Panc1 (cell line): ENCODE measurements at regions not wholly inside any gene's neighbourhood (a gene's known extent, or its start where the extent isn't known, plus 50 kb on each side); places are given as distances from the start of the nearest gene placed in this dataset.

Experiments
- ATAC-seq: fragments of 200-7000 bp; cut with Tn5 transposase; 2 replicates; pipeline ENCODE4 v1.9.1; 2020; ENCODE audit warnings: mild to moderate bottlenecking, moderate library complexity
- BruUV-seq: library from RNA; stranded (reverse); fragments of 400-500 nt; replicated peaks from 2 replicates; lab custom pipeline; 2021; lab: Mats Ljungman, UMichigan
- CTCF ChIA-PET: fragments of 300-600 bp; sonication (Branson Sonifier 250); formaldehyde crosslinking; loops from one replicate; lab custom pipeline; 2022; ENCODE audit warnings: antibody characterized with exemption; lab: Charles Lee
- POLR2A ChIA-PET: fragments of 300-600 bp; sonication (Branson Sonifier 250); formaldehyde crosslinking; loops from one replicate; lab custom pipeline; 2022; ENCODE audit warnings: antibody characterized with exemption; lab: Charles Lee
- DNase-seq: peaks from one replicate; pipeline ENCODE4 v3.0.0-alpha.2; 2010; ENCODE audit warnings: low read depth, low spot score
- H3K27ac ChIP-seq: 2 replicates; pipeline ENCODE4 v1.5.1; 2011; ENCODE audit warnings: mild to moderate bottlenecking, low read length, inconsistent platforms
- H3K27me3 ChIP-seq: fragments of 200-500 bp; sonication (Bioruptor generic); 2 replicates; pipeline ENCODE4 v1.6.0; 2014; ENCODE audit warnings: low read length, inconsistent platforms; ENCODE audit not compliant: control insufficient read depth, insufficient read depth
- H3K36me3 ChIP-seq: fragments of 200-500 bp; sonication (Bioruptor generic); 2 replicates; pipeline ENCODE4 v1.5.1; 2014; ENCODE audit warnings: inconsistent platforms, mild to moderate bottlenecking, low read length, moderate library complexity; ENCODE audit not compliant: control insufficient read depth, insufficient read depth
- H3K4me1 ChIP-seq: 2 replicates; pipeline ENCODE4 v1.5.1; 2011; ENCODE audit warnings: inconsistent platforms, mild to moderate bottlenecking, low read length, moderate library complexity; ENCODE audit not compliant: control insufficient read depth, insufficient read depth
- H3K4me3 ChIP-seq, 2 experiments: 2 replicates each; pipeline ENCODE4 v1.5.1; 2011 to 2012; ENCODE audit warnings: low read depth in 2 of 2, low read length in 2 of 2, mild to moderate bottlenecking in 2 of 2, inconsistent platforms in 1 of 2, moderate library complexity in 1 of 2
- H3K9me3 ChIP-seq: fragments of 200-500 bp; sonication (Bioruptor generic); 2 replicates; pipeline ENCODE4 v1.5.1; 2014; ENCODE audit warnings: low read depth, mild to moderate bottlenecking, inconsistent platforms, low read length, moderate library complexity; ENCODE audit not compliant: control insufficient read depth, insufficient read depth
- CTCF ChIP-seq: fragments of 450-650 bp; IDR thresholded peaks from 2 replicates; pipeline ENCODE4 v1.5.1; 2017; ENCODE audit warnings: mild to moderate bottlenecking
- POLR2AphosphoS5 ChIP-seq: IDR thresholded peaks from 2 replicates; pipeline ENCODE4 v1.6.1; 2012; ENCODE audit warnings: mild to moderate bottlenecking, low read depth, low read length, moderate library complexity
- REST ChIP-seq, 2 experiments: IDR thresholded peaks; 2 replicates each; pipeline ENCODE4 v1.6.1; 2011 to 2012; ENCODE audit warnings: low read depth in 2 of 2, control low read depth in 1 of 2, low read length in 1 of 2, mild to moderate bottlenecking in 1 of 2, moderate library complexity in 1 of 2; ENCODE audit not compliant: insufficient read depth in 1 of 2
- SIN3A ChIP-seq: IDR thresholded peaks from 2 replicates; pipeline ENCODE4 v1.6.1; 2012; ENCODE audit warnings: low read depth, mild to moderate bottlenecking, low read length, moderate library complexity, borderline replicate concordance; ENCODE audit not compliant: insufficient read depth
- TCF7L2 ChIP-seq: IDR thresholded peaks from 2 replicates; pipeline ENCODE4 v1.6.1; 2011; ENCODE audit warnings: mild to moderate bottlenecking, low read depth, low read length, inconsistent platforms
- in situ Hi-C: cut with HindIII; loops from 2 replicates; pipeline ENCODE4 v1.10.0; 2016; ENCODE audit warnings: low sequenced_read_pairs, low pct_unique_long_range_greater_than_20kb
- intact Hi-C: fragments of 100-400 bp; cut with micrococcal nuclease; formaldehyde crosslinking; loops from one replicate; pipeline ENCODE4 v1.10.0; 2022; ENCODE audit not compliant: unreplicated experiment

- Histone ChIP-seq H3K9me3 (no peaks in the 10 kb centered on the region), H3K27me3 (peaks cover 2% of the 10 kb centered on the region; the same call in 1 of the 2 replicates), H3K4me3 (no peak overlapping the region), H3K4me1 (no peaks in the 10 kb centered on the region), H3K36me3 (no peaks in the 10 kb centered on the region), H3K27ac (no peak overlapping the region)
- ChIA-PET POLR2A (no interaction called here), CTCF (no interaction called here)
- BruUV-seq, result no TSS peak
- in situ Hi-C loops (no loop called here), intact Hi-C loops (no loop called here)
- no peak for DNase-seq
- ATAC-seq, result no peak
- TF ChIP-seq CTCF (no peak), POLR2AphosphoS5 (no peak), REST (IDR thresholded peaks at IDR 0.05; ENCODE audit: insufficient read depth in 1 of 2, low read depth in 2 of 2, low read length in 1 of 2) (no peak), TCF7L2 (no peak), SIN3A (no peak)
These were observed 291.4 kb downstream of the QKI start for GRCh38 chr6:163705923-163706322.

- ChIA-PET CTCF (no interaction called here), POLR2A (no interaction called here)
- in situ Hi-C loops (no loop called here), intact Hi-C loops (no loop called here)
- Histone ChIP-seq H3K4me1 (no peaks in the 10 kb centered on the region), H3K27me3 (peaks cover 2% of the 10 kb centered on the region; the same call in 1 of the 2 replicates), H3K27ac (no peak overlapping the region), H3K36me3 (no peaks in the 10 kb centered on the region), H3K9me3 (no peaks in the 10 kb centered on the region), H3K4me3 (no peak overlapping the region)
- no peak for ATAC-seq
- no peak for DNase-seq
- TF ChIP-seq POLR2AphosphoS5 (no peak), TCF7L2 (no peak), CTCF (no peak), SIN3A (no peak), REST (IDR thresholded peaks at IDR 0.05; ENCODE audit: insufficient read depth in 1 of 2, low read depth in 2 of 2, low read length in 1 of 2) (no peak)
- no TSS peak for BruUV-seq
These were observed 288.2 kb downstream of the QKI start for GRCh38 chr6:163702736-163703135.
